Epithelial cell of prostate (primary cell): ENCODE measurements at regions not wholly inside any gene's neighbourhood (a gene's known extent, or its start where the extent isn't known, plus 50 kb on each side); places are given as distances from the start of the nearest gene placed in this dataset.
"Not testable (repeated sequence)": the region's sequence is repeated elsewhere in the genome, so short reads cannot be mapped to it uniquely, and the experiment has no call there.

Source experiments
- DNase-seq: peaks from one replicate; pipeline ENCODE4 v3.0.0-alpha.2; 2011; ENCODE audit warnings: low read depth, low spot score
- H3K27ac ChIP-seq: fragments of 450-650 bp; 2 replicates; pipeline ENCODE4 v1.5.1; 2017; ENCODE audit warnings: mild to moderate bottlenecking

DNA sequence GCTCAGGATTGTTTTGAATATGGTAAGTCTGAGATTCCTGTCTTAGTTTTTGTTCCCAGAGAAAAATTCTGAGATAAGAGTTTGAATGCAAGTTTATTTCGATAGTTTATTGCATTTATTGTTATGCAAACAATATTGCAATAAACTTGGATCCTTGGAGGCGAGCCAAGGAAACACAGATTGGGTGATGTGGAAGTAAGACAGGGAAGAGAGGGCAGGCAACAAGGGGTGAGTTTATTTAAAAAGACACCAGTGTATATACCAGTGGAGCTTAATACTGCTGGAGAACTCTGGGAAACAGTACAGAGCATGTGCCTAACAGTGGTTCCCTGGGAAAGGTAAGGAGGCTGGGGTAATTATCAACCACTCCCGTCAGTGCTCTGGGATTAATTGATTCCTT is 87.5 kb upstream of the NEDD4L start:
- H3K27ac ChIP-seq: no peak overlapping the region
- DNase-seq: no peak

DNA sequence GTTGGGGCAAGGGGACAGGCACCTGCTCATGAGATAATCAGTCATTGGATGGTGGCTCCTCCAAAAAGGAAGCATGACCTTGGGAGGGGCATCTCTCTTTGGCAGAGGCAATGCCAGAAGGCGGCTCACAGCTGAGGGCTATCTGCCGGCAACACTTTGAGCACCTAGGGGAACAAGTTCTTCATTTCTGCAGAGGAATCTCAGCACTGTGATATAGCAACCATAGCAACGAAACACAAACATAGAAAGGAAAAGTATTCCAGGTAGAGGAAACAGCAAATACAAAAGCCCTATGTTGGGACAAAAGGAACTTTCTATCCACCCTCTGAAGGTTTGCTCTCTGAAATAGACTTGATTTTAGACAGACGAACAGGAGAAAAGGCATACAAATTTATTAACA is 89.1 kb upstream of the NEDD4L start:
- no peak overlapping the region for H3K27ac ChIP-seq
- no peak for DNase-seq

DNA sequence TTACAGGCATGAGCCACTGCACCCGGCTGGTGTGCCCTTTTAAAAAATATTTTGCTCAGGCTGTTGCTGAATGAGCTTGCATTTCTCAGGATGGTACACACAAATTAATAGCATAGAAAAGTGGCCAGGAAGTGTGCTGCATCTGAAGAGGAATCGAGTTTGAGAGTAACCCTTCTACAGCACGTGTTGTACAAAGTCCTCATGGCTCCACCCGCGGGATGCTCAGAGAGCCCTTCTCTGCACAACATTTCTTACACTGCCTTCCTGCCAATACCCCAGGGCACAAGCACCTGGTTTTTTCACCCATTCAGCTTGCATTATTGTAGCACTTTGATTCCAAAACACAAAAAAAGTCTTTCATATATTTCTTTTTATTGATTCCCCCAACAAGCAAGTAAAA is 90.1 kb upstream of the NEDD4L start:
- DNase-seq: no peak

DNA sequence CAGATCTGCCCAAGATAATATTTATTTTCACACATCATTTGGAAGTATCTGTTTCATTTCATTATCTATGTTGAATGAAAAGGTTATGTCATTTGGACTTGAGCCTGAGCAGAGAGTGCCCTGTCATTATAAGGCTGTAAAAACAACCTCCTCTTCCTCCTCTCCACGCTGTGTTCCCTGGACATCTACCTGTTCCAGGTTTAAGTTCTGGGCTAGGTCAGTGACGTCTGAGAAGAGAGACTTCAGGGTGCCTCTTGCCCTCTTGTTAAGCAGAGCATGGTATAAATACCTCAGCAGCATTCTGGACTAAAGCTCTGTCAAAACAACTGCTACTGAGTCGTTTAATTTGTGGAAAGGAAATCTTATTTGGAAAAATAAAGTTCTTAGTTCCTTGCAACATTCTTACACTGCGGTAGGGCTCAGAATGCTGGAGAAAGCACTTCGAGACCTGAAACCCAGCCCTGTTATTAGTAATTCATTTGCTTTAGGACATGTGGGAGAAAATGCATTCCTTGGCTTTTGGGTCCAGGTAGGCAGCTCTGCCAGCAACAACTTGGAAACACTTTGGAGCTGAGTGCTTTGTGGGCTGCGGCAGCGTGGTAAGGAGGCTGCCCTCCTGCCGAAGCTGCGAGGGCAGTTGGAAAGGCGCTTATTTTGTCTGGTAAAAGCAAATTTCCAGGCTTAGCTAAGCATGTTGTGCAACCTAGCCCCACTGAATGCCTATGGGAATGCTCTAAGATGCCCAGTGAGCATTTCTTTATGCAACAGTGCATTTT is 91.8 kb upstream of the NEDD4L start:
- H3K27ac ChIP-seq: no peak overlapping the region
- DNase-seq: no peak

More for the DNA sequence above, 90.1 kb upstream of the NEDD4L start:
- H3K27ac ChIP-seq: no peak overlapping the region

DNA sequence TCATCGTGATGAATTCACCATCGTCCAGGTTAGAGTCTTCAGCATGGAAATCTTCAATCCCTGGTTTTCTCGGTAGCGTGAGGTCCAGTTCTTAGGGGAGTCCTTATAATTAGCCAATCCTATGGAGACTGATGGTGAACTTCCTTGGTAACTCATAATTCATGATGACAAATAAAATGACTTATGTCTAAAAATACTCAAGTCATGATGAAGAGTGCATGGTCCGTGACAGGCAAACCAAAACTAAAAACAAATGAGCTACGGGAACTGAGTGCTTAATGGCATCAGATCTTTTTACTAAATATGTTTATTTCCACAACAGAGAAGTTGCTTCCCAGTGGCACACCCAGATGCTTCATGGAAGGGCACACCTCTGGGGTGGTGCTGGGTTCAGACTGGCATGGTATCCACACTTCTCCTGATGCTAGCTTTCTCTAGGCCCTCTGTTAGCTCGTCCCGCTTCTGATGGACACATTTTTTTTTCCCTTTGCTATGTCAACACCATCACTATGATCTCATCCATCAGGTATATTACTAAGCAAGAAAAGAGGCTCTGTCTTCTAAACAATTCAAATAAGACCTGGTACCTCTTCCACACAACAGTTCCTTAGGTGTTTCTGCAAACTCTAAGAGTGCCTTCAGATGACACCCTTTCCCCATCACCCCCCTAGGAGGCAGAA is 92.8 kb upstream of the NEDD4L start:
- no peak for DNase-seq

DNA sequence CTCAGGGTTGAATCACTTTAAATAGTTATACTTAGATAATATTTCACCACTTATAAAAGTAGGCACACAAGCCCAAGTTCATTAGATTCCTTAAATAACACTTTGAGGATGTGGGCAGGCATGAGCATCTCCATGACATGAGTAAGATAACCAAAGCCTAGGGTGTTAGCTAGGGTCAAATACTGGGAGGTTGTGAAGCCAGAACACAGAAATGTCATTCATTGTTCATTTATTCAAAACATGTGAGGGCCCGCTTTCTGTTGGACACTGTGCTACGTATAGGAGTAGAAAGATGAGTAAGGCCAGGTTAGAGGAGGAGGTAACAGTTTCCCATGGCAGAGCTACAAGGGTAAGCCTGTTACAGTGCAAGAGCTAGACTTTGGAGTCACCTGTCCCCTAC is 93.5 kb upstream of the NEDD4L start:
- H3K27ac ChIP-seq: peak overlapping the region; percentile 30
- DNase-seq: peak; percentile 91

More for the DNA sequence above, 92.8 kb upstream of the NEDD4L start:
- H3K27ac ChIP-seq: peak overlapping the region; percentile 30

DNA sequence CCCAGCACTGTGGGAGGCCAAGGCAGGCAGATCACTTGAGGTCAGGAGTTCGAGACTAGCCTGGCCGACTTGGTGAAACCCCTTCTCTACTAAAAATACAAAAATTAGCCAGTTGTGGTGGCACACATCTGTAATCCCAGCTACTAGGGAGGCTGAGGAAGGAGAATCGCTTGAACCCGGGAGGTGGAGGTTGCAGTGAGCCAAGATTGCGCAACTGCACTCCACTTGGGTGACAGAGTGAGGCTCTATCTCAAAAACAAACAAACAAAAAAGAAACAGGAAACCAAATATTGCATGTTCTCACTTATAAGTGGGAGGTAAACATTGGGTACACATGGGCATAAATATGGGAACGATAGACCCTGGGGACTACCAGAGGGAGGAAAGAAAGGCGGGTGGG is 94.7 kb upstream of the NEDD4L start:
- not testable (repeated sequence) for DNase-seq

DNA sequence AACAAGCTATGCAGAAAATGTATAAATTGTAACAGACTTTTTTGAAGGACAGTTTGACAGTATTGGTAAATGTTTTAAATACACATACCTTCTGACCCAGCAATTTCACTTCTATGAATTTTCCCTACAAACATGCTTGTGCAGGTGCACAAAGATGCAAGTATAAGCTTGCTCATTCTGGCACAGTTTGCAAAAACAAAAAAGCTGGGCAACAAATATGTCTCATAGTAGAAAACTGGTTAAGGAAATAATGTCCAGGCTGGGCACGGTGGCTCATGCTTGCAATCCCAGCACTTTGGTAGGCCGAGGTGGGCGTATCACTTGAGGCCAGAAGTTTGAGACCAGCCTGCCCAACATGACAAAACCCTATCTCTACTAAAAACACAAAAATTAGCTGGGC is 96.9 kb upstream of the NEDD4L start:
- DNase-seq: peak; percentile 84
- no peak overlapping the region for H3K27ac ChIP-seq

More for the DNA sequence above, 94.7 kb upstream of the NEDD4L start:
- H3K27ac ChIP-seq: not testable (repeated sequence)

DNA sequence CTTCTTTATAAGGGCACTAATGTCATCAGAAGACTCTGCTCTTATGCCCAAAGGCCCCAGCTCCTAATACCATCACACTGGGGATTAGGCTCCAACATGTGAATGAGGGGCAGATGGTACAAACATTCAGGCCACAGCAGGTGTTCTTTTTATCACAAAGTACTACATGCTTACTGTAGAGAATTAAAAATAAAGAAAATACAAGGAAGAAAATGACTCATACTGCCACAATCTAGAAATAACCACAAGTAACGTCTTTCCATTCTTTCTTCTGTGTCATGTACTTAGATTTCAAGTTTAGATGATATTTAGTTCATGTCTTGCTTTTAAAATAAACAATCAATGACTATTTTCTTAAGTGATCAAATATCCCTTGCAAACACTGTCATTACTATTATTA is 100.3 kb upstream of the NEDD4L start:
- DNase-seq: no peak
- no peak overlapping the region for H3K27ac ChIP-seq

DNA sequence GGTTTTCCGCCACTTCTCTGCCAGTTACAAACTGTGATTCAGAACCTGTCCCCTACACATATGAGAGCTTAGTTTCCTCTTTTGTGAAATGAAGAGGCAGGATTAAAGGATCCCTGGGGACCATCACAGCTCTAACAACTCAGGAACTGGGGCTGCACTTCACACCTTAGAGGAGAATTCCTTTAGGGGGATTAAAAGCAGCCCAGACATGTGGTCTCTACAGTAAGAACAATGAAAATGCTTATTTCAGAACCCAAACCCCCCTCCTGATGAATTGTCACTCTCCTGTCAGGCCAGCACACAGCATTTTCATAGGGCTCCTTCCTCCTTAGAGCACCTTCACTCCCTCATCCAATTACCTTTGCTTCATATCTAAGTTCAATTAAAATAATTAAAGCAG is 101.5 kb upstream of the NEDD4L start:
- peak overlapping the region; percentile 59 for H3K27ac ChIP-seq
- DNase-seq: no peak

DNA sequence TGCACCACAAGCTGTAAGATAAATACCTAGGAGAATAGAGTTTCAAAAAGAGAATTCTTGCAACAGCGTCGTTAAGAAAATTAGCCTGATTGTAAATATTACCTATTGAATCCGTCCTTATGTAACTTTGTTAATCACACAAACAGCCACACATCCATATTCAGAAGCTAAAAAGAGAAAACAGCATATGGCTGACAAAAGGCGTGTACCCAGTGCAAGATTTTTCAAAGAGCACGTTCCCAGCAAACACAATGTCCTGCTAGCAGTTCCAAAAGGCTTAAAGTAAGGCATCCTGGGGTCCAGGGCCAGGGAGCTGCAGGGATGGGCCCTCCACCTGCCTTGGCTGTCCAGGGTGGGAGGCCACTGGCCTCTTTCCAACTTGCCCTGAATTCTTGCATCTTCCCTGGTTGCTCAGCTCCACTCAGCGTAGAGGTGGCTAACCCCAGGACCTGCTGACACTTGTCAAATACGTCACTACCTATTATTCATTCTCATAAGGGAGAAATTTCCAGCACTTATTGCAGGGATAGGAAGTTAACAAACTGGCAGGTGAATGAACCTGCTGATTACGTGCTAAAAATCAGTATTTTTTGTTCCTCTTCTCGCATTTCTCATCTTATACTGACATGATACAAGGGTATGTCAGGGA is 102.1 kb upstream of the NEDD4L start:
- H3K27ac ChIP-seq: peak overlapping the region; percentile 59
- DNase-seq: peak; percentile 48

DNA sequence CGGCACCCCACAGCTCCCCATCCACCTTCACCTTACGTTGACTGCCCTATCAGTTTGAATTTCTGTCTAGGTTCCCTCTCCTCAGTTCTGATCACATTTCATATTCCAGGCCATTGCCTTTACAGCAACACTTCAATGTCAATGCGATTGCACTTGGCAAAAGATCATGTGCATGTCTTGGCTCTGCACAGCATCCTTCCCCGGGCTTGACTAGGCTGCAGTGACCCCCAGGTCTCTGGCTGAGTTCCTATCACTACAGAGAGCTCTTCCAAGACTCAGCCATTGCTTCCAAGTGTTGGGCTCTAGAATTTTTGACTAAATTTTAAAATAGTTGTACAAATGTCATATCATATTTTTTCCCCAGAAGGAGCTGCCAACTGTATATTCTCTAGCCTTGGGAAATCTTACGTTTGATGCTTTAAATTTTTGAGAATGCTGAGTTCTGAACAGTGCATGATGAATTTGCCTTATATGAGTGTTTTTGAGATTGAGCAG is 103.8 kb upstream of the NEDD4L start:
- no peak overlapping the region for H3K27ac ChIP-seq
- DNase-seq: no peak

DNA sequence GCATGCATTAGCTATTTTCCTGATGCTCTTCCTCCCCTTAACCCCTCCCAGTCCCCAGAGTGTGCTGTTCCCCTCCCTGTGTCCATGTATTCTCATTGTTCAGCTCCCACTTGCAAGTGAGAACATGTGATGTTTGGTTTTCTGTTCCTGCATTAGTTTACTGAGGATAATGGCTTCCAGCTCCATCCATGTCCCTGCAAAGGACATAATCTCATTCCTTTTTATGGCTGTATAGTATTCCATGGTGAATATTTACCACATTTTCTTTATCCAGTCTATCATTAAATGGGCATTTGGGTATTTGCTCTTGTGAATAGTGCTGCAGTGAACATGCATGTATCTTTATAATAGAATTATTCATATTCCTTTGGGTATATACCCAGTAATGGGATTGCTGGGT is 109.7 kb upstream of the NEDD4L start:
- H3K27ac ChIP-seq, DNase-seq: not testable (repeated sequence)

DNA sequence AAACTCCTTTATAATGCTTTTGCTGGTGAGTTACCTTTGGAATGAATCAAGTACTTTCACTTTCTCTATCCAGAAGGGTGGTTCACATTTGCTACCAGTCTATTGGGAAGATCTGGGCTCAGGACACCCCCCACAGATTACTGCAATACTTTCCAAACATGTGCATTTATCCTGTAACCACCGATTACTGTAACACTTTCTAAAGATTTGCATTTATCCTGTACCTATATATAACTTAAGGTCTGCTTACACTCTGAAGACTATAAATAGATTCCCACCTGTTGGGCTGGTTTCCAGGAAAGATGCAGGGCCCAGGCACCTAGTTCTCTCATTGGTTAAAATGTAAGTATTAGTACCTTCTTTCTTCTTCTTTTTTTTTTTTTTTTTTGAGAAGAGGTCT is 113.0 kb upstream of the NEDD4L start:
- no peak overlapping the region for H3K27ac ChIP-seq
- no peak for DNase-seq

DNA sequence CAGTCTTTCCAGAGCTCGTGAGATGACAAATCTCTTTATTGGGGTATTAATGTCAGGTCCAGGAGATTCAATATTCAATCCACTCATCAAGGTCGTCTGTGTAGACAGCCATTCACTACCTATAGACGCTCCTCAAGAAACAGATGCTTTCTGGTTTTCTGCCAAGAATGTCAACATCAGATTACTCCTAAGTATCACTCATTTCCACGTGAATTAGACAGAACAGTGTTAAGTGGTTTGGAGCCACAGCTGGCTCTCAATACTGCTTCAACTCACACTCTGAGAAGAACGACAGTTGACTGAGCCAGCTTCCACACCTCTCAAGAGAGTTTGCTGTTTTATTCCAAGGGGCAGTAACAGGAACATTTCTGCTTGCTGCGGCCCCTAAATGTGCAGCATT is 113.5 kb upstream of the NEDD4L start:
- DNase-seq: peak; percentile 60
- H3K27ac ChIP-seq: no peak overlapping the region

DNA sequence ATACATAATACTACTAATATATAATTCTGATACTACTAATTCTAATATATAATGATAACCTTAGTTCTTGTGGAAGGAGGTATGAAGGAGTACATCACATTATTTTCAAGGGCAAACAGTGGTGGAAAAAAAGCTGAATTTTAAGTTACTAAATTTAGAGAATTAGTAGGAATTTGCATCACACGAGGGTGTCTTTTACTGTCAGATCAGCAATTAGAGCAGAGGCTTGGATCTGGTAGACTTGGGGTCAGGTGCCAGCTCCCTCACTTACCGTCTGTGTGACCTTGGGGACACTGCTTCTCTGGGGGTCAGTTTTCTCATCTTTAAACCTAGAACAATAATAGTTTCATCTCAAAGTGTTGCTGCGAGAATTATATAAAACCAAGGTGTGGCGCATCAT is 114.1 kb upstream of the NEDD4L start:
- DNase-seq: no peak
- no peak overlapping the region for H3K27ac ChIP-seq

DNA sequence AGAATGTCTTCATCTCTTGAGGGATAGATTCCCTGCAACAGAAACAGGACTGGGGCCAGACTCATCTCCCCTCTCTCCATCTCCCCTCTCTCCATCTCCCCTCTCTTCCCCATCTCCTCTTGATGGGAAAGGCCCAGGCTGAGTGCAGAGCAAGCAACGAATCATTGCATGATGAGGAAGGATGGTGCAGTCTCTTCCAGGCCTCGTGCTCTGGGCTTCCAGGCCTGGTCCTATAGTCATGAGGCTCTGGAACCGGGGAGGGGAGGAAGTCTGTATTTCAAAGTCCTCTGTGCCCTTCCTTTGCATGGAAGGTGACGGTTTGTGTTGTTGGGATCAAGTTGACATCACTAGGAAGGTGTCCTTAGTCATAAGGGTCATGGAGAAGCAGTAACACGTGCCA is 115.6 kb upstream of the NEDD4L start:
- no peak overlapping the region for H3K27ac ChIP-seq
- no peak for DNase-seq

DNA sequence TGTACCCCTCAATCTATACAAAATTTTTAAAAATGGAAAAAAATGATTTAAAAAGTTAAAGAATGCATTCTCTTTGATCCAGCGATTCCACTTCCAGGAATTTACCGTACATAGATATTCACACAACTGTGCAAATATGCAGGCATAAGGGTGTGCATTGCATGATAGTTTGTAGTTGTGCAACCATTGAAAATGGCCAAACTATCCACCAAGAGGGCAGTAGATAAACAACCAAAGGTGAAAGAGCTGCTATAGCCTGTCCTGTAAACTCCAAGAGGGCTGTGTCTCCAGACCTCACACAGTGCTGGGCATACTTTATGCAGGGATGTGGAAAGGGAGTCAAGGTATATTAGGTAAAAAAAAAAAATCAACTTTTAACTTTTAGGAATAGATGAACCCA is 116.5 kb upstream of the NEDD4L start:
- no peak overlapping the region for H3K27ac ChIP-seq
- DNase-seq: no peak

DNA sequence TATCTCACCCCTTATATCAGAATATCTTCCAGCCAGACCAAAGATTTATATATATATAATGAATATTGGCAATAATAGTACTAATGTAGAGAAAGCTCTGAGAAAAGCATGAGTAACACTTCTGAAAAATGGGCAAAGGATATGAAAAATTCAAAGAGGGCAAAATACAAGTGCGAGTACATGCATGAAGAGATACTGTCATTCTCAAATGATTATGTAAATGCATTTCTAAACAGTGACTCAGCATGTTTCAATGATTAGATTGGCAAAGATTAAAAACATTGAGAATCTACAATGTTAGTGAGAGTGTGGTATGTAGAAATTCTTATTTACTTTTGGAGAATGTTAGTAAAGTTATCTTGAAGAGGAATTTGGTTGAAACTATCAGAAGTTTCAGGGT is 118.3 kb upstream of the NEDD4L start:
- H3K27ac ChIP-seq: peak overlapping the region; percentile 63
- no peak for DNase-seq

DNA sequence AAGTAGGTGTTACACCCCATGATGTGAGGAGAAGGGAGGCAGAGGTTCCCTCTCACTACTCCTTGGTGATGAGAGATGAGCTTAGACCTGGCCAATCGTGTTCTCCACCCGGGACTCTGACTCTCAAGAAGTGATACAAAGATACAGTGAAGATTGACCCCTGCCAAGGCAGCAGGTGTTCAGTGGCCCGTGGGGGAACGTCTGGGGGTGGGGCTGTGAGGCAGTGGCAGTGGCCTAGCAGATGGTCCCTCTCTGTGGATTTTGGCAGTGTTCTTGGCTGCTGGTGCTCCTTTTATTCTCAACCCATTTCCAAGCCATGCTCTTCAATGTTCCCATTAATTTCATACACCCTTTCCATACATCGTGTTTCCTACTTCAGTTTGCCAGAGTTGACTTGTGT is 120.4 kb upstream of the NEDD4L start:
- no peak for DNase-seq

DNA sequence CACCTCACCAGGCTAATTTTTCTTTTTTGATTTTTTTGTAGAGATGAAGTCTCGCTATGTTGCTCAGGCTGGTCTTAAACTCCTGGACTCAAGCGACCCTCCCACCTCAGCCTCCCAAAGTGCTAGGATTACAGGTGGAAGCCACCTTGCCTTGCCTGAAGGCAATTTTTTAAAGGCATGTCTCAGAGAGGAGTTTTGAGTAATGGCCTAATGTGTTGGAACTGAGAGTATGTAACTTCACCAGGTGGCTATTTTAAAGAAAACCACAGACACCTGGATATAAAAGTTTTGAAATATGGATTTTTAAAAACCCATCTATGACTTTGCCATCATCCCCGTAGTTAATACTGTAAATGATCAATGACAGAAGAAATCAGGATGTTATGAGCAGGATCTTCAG is 119.8 kb upstream of the ATP8B1 start:
- DNase-seq: no peak
- H3K27ac ChIP-seq: no peak overlapping the region

More for the DNA sequence above, 120.4 kb upstream of the NEDD4L start:
- H3K27ac ChIP-seq: no peak overlapping the region
